Suppressor macrophage treated with lipopolysaccharide for 4 hours (primary cell): ENCODE measurements at regions not wholly inside any gene's neighbourhood (a gene's known extent, or its start where the extent isn't known, plus 50 kb on each side); places are given as distances from the start of the nearest gene placed in this dataset.
"Not testable (repeated sequence)": the region's sequence is repeated elsewhere in the genome, so short reads cannot be mapped to it uniquely, and the experiment has no call there.

Source experiments
- DNase-seq: peaks from one replicate; pipeline ENCODE4 v3.0.0-alpha.2; 2020

- no peak for DNase-seq
Measured at GRCh38 chr18:44258576-44258975, 422.1 kb upstream of the SETBP1 start.

- DNase-seq, result no peak
Measured at GRCh38 chr18:44259610-44260009, 421.1 kb upstream of the SETBP1 start.

GRCh38 chr18:44265437-44265836 lies 415.3 kb upstream of the SETBP1 start:
- no peak for DNase-seq

GRCh38 chr18:44273298-44273697 lies 407.4 kb upstream of the SETBP1 start:
- DNase-seq, result no peak

- no peak for DNase-seq
Measured at GRCh38 chr18:44280479-44280878, 400.2 kb upstream of the SETBP1 start.

- DNase-seq, result no peak
Measured at GRCh38 chr18:44286049-44286448, 394.6 kb upstream of the SETBP1 start.

- no peak for DNase-seq
Measured at GRCh38 chr18:44290366-44290977, 390.2 kb upstream of the SETBP1 start.

- DNase-seq, result no peak
Measured at GRCh38 chr18:44298566-44298965, 382.1 kb upstream of the SETBP1 start.

- no peak for DNase-seq
Measured at GRCh38 chr18:44309185-44309584, 371.5 kb upstream of the SETBP1 start.

- no peak for DNase-seq
Measured at GRCh38 chr18:44320619-44321460, 359.8 kb upstream of the SETBP1 start.

- DNase-seq, result no peak
Measured at GRCh38 chr18:44321868-44322590, 358.7 kb upstream of the SETBP1 start.

- no peak for DNase-seq
Measured at GRCh38 chr18:44323125-44323524, 357.6 kb upstream of the SETBP1 start.

- DNase-seq, result no peak
Measured at GRCh38 chr18:44324361-44324760, 356.3 kb upstream of the SETBP1 start.

GRCh38 chr18:44325903-44326635 lies 354.6 kb upstream of the SETBP1 start:
- peak; percentile 50 for DNase-seq

- no peak for DNase-seq
Measured at GRCh38 chr18:44331656-44332570, 348.8 kb upstream of the SETBP1 start.

GRCh38 chr18:44341759-44342158 lies 338.9 kb upstream of the SETBP1 start:
- DNase-seq, result peak; percentile 30

- DNase-seq, result no peak
Measured at GRCh38 chr18:44342162-44342561, 338.5 kb upstream of the SETBP1 start.

- no peak for DNase-seq
Measured at GRCh38 chr18:44342946-44343345, 337.7 kb upstream of the SETBP1 start.

- DNase-seq, result no peak
Measured at GRCh38 chr18:44343570-44343969, 337.1 kb upstream of the SETBP1 start.

GRCh38 chr18:44356566-44357157 lies 324.0 kb upstream of the SETBP1 start:
- DNase-seq, result no peak

- no peak for DNase-seq
Measured at GRCh38 chr18:44358402-44358801, 322.3 kb upstream of the SETBP1 start.

GRCh38 chr18:44359741-44360140 lies 320.9 kb upstream of the SETBP1 start:
- not testable (repeated sequence) for DNase-seq
